ENCODE measurements at regions not wholly inside any gene's neighbourhood (a gene's known extent, or its start where the extent isn't known, plus 50 kb on each side); places are given as distances from the start of the nearest gene placed in this dataset.
"Not testable (repeated sequence)": the region's sequence is repeated elsewhere in the genome, so short reads cannot be mapped to it uniquely, and the experiment has no call there.

- ATAC-seq (ENCODE audit: low read depth) (peak; percentile 73), DNase-seq (ENCODE audit: low spot score) (no peak)
- TF ChIP-seq CTCF (IDR thresholded peaks at IDR 0.05; ENCODE audit: poor library complexity, severe bottlenecking): no peak
- Histone ChIP-seq H3K4me1 (ENCODE audit: insufficient read depth, poor library complexity, severe bottlenecking) (no peaks in the 10 kb centered on the region), H3K27ac (ENCODE audit: poor library complexity, severe bottlenecking) (peak overlapping the region; percentile 6), H3K36me3 (ENCODE audit: low read depth) (no peaks in the 10 kb centered on the region), H3K27me3 (ENCODE audit: insufficient read depth, poor library complexity, severe bottlenecking) (no peaks in the 10 kb centered on the region), H3K4me3 (ENCODE audit: severe bottlenecking) (no peak overlapping the region), H3K9me3 (ENCODE audit: severe bottlenecking) (no peaks in the 10 kb centered on the region)
These were observed 50.7 kb upstream of the NIPA1 start for GRCh38 chr15:22735781-22736180.

GRCh38 chr15:22736200-22736599 is 50.2 kb upstream of the NIPA1 start:
- not testable (repeated sequence) for H3K36me3 ChIP-seq (ENCODE audit: low read depth); H3K27me3 ChIP-seq (ENCODE audit: insufficient read depth, poor library complexity, severe bottlenecking); DNase-seq (ENCODE audit: low spot score); H3K4me1 ChIP-seq (ENCODE audit: insufficient read depth, poor library complexity, severe bottlenecking); H3K4me3 ChIP-seq (ENCODE audit: severe bottlenecking); H3K9me3 ChIP-seq (ENCODE audit: severe bottlenecking)
- peak; percentile 43; the same call in 2 of the 3 replicates for ATAC-seq (ENCODE audit: low read depth)
- peak overlapping the region; percentile 6 for H3K27ac ChIP-seq (ENCODE audit: poor library complexity, severe bottlenecking)
